ENCODE measurements at regions not wholly inside any gene's neighbourhood (a gene's known extent, or its start where the extent isn't known, plus 50 kb on each side); places are given as distances from the start of the nearest gene placed in this dataset.

DNA sequence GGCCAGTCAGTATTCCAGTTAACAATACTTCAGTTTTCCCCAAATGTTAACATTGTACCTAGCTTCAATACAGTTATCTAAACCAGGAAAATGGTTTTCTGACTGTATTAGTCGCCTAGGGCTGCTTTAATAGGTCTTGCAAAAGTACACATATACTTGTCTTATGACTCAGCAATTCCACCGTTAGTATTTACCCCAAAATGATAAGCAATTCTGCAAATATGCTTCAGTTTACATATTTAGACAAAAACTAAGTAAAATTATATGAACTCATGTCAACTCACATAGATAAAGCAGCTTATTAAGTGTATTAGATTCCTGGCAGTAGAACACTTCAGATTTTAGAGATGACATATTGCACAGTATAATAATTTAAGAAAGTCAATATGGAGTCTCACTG lies 363.3 kb downstream of the ARL4A start:
- Histone ChIP-seq H3K27ac (no peak overlapping the region), H3K4me1 (peaks cover 8% of the 10 kb centered on the region), H3K36me3 (no peaks in the 10 kb centered on the region), H3K27me3 (no peaks in the 10 kb centered on the region), H3K4me3 (no peak overlapping the region), H3K9me3 (no peaks in the 10 kb centered on the region)
- TF ChIP-seq EP300 (IDR thresholded peaks at IDR 0.05) = no peak
- no peak for DNase-seq (ENCODE audit: low spot score in 2 of 2)
- 61% methylated on average over 2 of the region's 2 CpGs for WGBS

DNA sequence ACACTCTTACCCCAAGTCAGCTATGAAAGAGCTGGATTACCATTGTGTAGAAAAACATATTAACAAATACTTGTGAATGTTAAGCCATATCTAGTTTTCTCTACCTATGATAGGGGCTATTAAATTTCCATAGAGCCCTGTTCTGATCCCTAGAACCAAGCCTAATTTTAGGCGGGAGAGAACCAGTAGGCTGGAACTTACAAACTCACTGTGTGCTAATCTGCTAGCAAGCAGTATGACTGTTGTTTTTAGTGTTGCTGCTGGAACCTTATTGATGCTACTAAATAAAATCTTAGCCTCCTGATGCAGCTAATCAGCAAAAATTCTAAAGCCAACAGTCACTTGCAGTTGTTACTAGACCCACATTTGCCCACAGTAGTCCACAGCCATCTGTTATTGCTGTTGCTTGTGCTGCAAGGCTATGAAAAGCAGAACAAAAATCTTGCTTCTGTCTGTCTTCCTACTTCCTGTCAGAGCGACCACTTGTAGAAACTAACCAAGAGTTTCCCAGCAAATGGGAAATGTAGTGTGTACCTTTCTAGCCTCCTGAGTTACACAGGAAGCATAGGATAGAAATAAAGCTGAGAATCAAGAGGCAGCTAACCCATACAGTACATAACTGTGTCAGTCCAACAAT lies 368.4 kb downstream of the ARL4A start:
- no peaks in the 10 kb centered on the region for H3K27me3 ChIP-seq
- TF ChIP-seq, protein P1, sequence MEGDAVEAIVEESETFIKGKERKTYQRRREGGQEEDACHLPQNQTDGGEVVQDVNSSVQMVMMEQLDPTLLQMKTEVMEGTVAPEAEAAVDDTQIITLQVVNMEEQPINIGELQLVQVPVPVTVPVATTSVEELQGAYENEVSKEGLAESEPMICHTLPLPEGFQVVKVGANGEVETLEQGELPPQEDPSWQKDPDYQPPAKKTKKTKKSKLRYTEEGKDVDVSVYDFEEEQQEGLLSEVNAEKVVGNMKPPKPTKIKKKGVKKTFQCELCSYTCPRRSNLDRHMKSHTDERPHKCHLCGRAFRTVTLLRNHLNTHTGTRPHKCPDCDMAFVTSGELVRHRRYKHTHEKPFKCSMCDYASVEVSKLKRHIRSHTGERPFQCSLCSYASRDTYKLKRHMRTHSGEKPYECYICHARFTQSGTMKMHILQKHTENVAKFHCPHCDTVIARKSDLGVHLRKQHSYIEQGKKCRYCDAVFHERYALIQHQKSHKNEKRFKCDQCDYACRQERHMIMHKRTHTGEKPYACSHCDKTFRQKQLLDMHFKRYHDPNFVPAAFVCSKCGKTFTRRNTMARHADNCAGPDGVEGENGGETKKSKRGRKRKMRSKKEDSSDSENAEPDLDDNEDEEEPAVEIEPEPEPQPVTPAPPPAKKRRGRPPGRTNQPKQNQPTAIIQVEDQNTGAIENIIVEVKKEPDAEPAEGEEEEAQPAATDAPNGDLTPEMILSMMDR (IDR thresholded peaks at IDR 0.05) = no peak
- TF ChIP-seq EP300 (IDR thresholded peaks at IDR 0.05) (no peak), POLR2A (IDR thresholded peaks at IDR 0.05) (no peak), POLR2AphosphoS5 (IDR thresholded peaks at IDR 0.05) (no peak)
- no peak overlapping the region for H3K4me3 ChIP-seq
- no peak overlapping the region for H3K27ac ChIP-seq
- WGBS = 14% methylated on average over 2 of the region's 2 CpGs
- H3K9me3 ChIP-seq = no peaks in the 10 kb centered on the region
- H3K4me1 ChIP-seq = peaks cover 16% of the 10 kb centered on the region
- H3K36me3 ChIP-seq = no peaks in the 10 kb centered on the region
- DNase-seq (ENCODE audit: low spot score in 2 of 2) = no peak

DNA sequence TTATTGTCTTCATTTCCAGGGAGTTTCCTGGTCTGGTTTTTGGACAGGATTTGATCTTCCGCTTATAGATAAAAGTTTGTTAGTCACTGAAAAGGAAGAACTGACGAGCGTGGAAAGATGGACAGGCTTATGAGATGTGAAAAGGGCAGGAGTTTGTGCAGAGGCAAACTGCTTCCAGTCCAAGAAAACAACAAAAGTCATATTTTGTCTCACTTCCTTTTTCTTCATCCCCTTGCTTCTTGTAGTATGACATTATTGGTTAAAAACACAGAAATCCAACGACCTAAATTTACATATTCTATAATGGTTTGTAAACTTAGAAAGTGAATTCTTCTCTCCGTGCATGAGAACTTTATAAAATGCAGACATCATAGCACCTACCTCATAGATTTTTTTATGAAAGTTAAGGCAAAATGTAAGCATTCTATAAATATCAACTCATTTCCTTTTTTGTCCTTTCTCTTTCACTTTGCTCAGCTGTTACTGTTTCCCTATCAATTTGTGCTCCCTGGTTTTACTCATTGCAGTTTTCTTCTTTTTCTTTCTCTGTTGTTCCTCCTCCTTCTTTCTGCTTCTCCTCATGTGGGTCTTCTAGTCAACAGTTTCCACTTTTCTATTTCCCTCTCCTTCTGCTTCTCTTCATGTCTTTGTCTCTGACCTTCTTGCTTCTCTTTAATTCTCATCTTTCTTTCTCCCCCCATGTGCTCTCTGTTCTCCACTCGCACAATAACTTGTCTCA lies 370.2 kb downstream of the ARL4A start:
- H3K4me1 ChIP-seq = peaks cover 16% of the 10 kb centered on the region
- no peaks in the 10 kb centered on the region for H3K36me3 ChIP-seq
- no peaks in the 10 kb centered on the region for H3K9me3 ChIP-seq
- 68% methylated on average over 6 of the region's 6 CpGs for WGBS
- no peak overlapping the region for H3K4me3 ChIP-seq
- no peaks in the 10 kb centered on the region for H3K27me3 ChIP-seq
- no peak for DNase-seq (ENCODE audit: low spot score in 2 of 2)
- TF ChIP-seq POLR2A (IDR thresholded peaks at IDR 0.05) (no peak), EP300 (IDR thresholded peaks at IDR 0.05) (no peak), POLR2AphosphoS5 (IDR thresholded peaks at IDR 0.05) (no peak)
- TF ChIP-seq, protein P1 (IDR thresholded peaks at IDR 0.05) = no peak
- H3K27ac ChIP-seq = no peak overlapping the region

DNA sequence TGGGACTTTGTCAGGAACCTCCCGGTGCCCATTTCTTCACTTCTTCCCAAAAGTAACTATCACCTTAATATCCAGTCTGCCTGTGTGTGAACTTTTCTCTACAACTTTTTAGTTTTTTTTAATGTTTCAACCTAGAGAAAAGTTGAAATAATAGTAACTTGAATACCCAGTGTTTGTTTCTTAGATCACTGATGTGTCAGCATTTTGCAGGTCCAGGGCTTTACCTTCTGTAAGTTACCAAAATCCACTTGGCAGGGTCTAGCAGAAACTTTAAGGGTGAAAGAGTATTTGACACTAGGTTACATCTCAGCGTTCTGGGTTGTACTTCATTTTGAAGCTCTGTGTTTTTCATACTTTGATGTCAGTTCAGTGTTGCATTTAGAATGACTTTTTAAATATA lies 372.7 kb downstream of the ARL4A start:
- Histone ChIP-seq H3K4me3 (no peak overlapping the region), H3K27ac (no peak overlapping the region), H3K36me3 (no peaks in the 10 kb centered on the region), H3K9me3 (no peaks in the 10 kb centered on the region), H3K27me3 (no peaks in the 10 kb centered on the region), H3K4me1 (peaks cover 13% of the 10 kb centered on the region)
- no peak for TF ChIP-seq POLR2AphosphoS5 (IDR thresholded peaks at IDR 0.05)
- TF ChIP-seq, protein P1 (IDR thresholded peaks at IDR 0.05) = no peak
- TF ChIP-seq EP300 (IDR thresholded peaks at IDR 0.05) = no peak
- TF ChIP-seq POLR2A (IDR thresholded peaks at IDR 0.05) = no peak
- no peak for DNase-seq (ENCODE audit: low spot score in 2 of 2)
- WGBS = 94% methylated on average over 2 of the region's 2 CpGs

DNA sequence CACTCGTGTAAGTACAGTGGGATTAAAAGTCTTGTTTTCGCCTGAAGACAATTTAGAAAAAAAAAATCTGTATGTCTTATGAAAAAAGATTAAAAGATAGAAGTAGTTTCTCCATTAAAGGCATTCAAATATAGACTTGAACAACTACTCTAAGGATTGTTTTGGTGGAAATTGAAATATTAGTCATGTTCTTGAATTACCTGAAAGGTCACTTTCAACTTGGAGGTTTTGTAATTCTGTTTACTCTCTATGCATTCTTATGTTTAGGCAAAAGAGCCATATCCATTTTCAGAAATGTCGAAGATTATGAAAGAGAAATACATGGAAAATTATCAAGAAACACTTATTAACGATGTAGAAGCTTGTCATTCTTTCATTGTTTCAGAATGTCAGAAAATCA lies 373.7 kb downstream of the ARL4A start:
- no peak for DNase-seq (ENCODE audit: low spot score in 2 of 2)
- TF ChIP-seq, protein P1 (IDR thresholded peaks at IDR 0.05) = no peak
- TF ChIP-seq EP300 (IDR thresholded peaks at IDR 0.05) (no peak), POLR2AphosphoS5 (IDR thresholded peaks at IDR 0.05) (no peak), POLR2A (IDR thresholded peaks at IDR 0.05) (no peak)
- 51% methylated on average over 4 of the region's 4 CpGs for WGBS
- H3K36me3 ChIP-seq = no peaks in the 10 kb centered on the region
- peaks cover 3% of the 10 kb centered on the region for H3K4me1 ChIP-seq
- no peaks in the 10 kb centered on the region for H3K27me3 ChIP-seq
- no peaks in the 10 kb centered on the region for H3K9me3 ChIP-seq
- H3K4me3 ChIP-seq = no peak overlapping the region
- no peak overlapping the region for H3K27ac ChIP-seq

Data from suprapubic skin (tissue), 4 donors.